A673 (cell line): ENCODE measurements at regions not wholly inside any gene's neighbourhood (a gene's known extent, or its start where the extent isn't known, plus 50 kb on each side); places are given as distances from the start of the nearest gene placed in this dataset.

Experiments
- EZH2 ChIP-seq: fragments of 200-600 bp; sonication (generic); IDR thresholded peaks from 2 replicates; pipeline ENCODE4 v1.6.1; 2017; ENCODE audit warnings: borderline replicate concordance, low read depth, mild to moderate bottlenecking, mixed read lengths, antibody characterized with exemption, low read length; ENCODE audit not compliant: poor library complexity, severe bottlenecking
- TF ChIP-seq, protein P1 (sequence below): fragments of 300-800, 200-600 bp; sonication (generic); conservative IDR thresholded peaks from 2 replicates; pipeline ENCODE4 v1.5.1; 2017; ENCODE audit warnings: low read depth, mild to moderate bottlenecking, antibody characterized with exemption, low read length, moderate library complexity, mixed read lengths

DNA sequence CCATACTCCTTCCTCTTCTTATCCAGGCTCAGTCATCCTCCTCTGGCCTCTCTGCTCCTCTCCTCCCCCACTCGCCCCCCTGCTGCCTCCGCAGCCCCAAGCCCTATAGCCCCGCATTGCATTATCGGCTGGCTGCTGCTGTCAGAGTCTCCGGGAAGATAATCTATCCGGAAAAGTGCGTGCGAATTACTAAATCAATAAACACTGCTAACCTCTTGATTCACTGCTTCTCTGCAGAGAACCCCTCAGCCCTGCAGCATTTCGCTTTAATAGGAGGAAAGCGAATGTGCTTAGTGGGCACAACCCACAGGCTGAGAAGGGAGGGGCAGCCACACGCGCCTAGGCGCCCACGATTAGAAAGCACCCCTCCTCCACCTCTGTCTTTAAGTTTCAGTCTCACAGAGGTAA is 167.6 kb downstream of the ABHD5 start:
- TF ChIP-seq, protein P1, sequence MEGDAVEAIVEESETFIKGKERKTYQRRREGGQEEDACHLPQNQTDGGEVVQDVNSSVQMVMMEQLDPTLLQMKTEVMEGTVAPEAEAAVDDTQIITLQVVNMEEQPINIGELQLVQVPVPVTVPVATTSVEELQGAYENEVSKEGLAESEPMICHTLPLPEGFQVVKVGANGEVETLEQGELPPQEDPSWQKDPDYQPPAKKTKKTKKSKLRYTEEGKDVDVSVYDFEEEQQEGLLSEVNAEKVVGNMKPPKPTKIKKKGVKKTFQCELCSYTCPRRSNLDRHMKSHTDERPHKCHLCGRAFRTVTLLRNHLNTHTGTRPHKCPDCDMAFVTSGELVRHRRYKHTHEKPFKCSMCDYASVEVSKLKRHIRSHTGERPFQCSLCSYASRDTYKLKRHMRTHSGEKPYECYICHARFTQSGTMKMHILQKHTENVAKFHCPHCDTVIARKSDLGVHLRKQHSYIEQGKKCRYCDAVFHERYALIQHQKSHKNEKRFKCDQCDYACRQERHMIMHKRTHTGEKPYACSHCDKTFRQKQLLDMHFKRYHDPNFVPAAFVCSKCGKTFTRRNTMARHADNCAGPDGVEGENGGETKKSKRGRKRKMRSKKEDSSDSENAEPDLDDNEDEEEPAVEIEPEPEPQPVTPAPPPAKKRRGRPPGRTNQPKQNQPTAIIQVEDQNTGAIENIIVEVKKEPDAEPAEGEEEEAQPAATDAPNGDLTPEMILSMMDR: no peak
- TF ChIP-seq EZH2: no peak
